ENCODE measurements at regions not wholly inside any gene's neighbourhood (a gene's known extent, or its start where the extent isn't known, plus 50 kb on each side); places are given as distances from the start of the nearest gene placed in this dataset.

DNA sequence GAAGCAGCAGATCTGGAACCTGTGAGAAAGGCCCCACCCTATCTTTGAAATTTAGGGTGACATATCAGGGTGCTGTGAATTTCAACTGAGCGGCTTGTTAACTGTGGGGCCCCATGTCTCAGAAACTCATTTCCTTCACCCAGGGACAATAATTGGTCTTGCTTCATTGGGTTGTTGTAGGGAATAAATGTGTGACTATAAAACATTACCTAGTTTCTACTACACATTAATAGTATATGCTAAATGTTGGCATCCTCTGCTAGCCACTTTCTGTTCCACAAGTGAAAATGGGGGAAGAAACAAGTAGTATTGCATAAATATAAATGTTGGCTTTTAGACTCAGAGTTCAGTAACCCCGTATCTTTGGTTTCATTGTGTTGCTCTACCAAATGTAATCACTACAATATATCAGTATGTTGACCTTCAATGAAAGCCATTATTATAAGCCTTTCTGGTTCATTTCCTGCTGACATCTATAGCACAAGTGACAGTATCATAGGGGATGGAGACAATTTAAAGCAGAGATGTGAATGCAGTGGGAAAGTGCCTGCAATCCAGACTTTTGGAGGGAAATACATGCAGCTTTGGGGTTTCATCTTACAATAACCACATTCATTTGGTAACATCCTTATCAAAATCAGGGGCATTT lies 905.5 kb upstream of the RAG2 start:
- no peaks in the 10 kb centered on the region for H3K36me3 ChIP-seq (ENCODE audit: control insufficient read depth, insufficient read depth, low read length)
- H3K9me3 Mint-ChIP-seq = no peaks in the 10 kb centered on the region
- no peak overlapping the region for H3K27ac ChIP-seq (ENCODE audit: low read depth, low read length)
- TF ChIP-seq, protein P1, sequence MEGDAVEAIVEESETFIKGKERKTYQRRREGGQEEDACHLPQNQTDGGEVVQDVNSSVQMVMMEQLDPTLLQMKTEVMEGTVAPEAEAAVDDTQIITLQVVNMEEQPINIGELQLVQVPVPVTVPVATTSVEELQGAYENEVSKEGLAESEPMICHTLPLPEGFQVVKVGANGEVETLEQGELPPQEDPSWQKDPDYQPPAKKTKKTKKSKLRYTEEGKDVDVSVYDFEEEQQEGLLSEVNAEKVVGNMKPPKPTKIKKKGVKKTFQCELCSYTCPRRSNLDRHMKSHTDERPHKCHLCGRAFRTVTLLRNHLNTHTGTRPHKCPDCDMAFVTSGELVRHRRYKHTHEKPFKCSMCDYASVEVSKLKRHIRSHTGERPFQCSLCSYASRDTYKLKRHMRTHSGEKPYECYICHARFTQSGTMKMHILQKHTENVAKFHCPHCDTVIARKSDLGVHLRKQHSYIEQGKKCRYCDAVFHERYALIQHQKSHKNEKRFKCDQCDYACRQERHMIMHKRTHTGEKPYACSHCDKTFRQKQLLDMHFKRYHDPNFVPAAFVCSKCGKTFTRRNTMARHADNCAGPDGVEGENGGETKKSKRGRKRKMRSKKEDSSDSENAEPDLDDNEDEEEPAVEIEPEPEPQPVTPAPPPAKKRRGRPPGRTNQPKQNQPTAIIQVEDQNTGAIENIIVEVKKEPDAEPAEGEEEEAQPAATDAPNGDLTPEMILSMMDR (conservative IDR thresholded peaks at IDR 0.05) = no peak
- peak overlapping the region; percentile 41 for H3K27ac Mint-ChIP-seq
- no peaks in the 10 kb centered on the region for H3K36me3 Mint-ChIP-seq (ENCODE audit: low read depth)
- 83 to 94% methylated on average over 1 to 2 of the region's 2 CpGs for WGBS, 2 experiments (ENCODE audit: insufficient coverage in 1 of 2, insufficient read length in 1 of 2)
- no peak overlapping the region for H3K4me3 ChIP-seq (ENCODE audit: low read length)
- H3K4me3 Mint-ChIP-seq = no peak overlapping the region
- peaks cover 53% of the 10 kb centered on the region for H3K4me1 Mint-ChIP-seq
- H3K27me3 ChIP-seq (ENCODE audit: control insufficient read depth, insufficient read depth, low read length, poor library complexity, severe bottlenecking) = no peaks in the 10 kb centered on the region
- peaks cover 8% of the 10 kb centered on the region for H3K27me3 Mint-ChIP-seq (ENCODE audit: insufficient read depth)
- no peak overlapping the region for H3K9ac ChIP-seq (ENCODE audit: extremely low read depth, low read length, poor library complexity, severe bottlenecking)
- DNase-seq = no peak
- H3K4me1 ChIP-seq (ENCODE audit: control insufficient read depth, insufficient read depth, low read length) = peaks cover 19% of the 10 kb centered on the region
- H3K9me3 ChIP-seq (ENCODE audit: control insufficient read depth, low read length) = no peaks in the 10 kb centered on the region

DNA sequence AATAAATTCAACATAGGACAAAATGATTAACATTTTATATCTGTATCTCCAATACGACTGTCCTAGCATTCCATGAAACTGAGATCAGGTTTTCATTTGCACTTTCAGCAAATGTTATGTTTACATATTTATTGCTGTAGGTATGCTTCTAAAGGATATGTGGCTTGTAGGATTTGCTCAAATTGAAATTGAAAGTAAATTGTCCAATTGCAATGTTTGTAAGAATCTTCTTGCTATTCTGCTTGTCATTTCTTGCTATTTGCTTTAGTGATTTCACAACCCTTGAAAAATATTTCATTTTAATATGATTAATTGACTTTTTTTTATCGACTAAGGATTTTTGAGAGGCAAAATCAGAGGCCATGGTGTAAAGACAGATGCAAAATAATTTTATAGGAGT lies 904.2 kb upstream of the RAG2 start:
- no peak overlapping the region for H3K27ac ChIP-seq (ENCODE audit: low read depth, low read length)
- WGBS, 2 experiments (ENCODE audit: insufficient coverage in 1 of 2, insufficient read length in 1 of 2) = 87 to 100% methylated on average over 1 to 2 of the region's 2 CpGs
- H3K9me3 ChIP-seq (ENCODE audit: control insufficient read depth, low read length) = no peaks in the 10 kb centered on the region
- Mint-ChIP-seq H3K4me3 (no peak overlapping the region), H3K27me3 (ENCODE audit: insufficient read depth) (no peaks in the 10 kb centered on the region), H3K36me3 (ENCODE audit: low read depth) (no peaks in the 10 kb centered on the region), H3K27ac (no peak overlapping the region), H3K4me1 (peaks cover 50% of the 10 kb centered on the region), H3K9me3 (no peaks in the 10 kb centered on the region)
- TF ChIP-seq, protein P1 (conservative IDR thresholded peaks at IDR 0.05) = no peak
- no peak for DNase-seq
- no peak overlapping the region for H3K9ac ChIP-seq (ENCODE audit: extremely low read depth, low read length, poor library complexity, severe bottlenecking)
- H3K4me3 ChIP-seq (ENCODE audit: low read length) = no peak overlapping the region
- no peaks in the 10 kb centered on the region for H3K36me3 ChIP-seq (ENCODE audit: control insufficient read depth, insufficient read depth, low read length)
- peaks cover 19% of the 10 kb centered on the region for H3K4me1 ChIP-seq (ENCODE audit: control insufficient read depth, insufficient read depth, low read length)
- H3K27me3 ChIP-seq (ENCODE audit: control insufficient read depth, insufficient read depth, low read length, poor library complexity, severe bottlenecking) = no peaks in the 10 kb centered on the region

DNA sequence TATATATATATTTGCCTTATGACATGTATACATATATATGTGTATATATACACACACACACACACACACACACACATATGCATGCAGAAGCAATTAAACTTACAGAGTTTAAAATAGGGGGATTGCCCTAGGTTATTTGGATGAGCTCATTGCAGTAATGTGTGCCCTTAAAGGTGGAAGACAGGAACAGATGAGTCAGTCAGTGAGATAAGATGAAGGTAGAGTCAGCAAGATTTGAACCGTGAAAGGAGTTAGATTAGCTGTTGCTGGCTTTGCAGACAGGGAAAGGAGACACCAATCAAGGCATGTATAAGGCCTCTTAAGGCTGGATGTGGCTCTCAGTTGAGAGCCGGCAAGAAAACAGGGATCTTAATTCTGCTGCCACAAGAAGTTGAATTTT lies 902.4 kb upstream of the RAG2 start:
- no peaks in the 10 kb centered on the region for H3K36me3 Mint-ChIP-seq (ENCODE audit: low read depth)

More for the DNA sequence above, 902.4 kb upstream of the RAG2 start:
- Histone ChIP-seq H3K27ac (ENCODE audit: low read depth, low read length) (no peak overlapping the region), H3K9ac (ENCODE audit: extremely low read depth, low read length, poor library complexity, severe bottlenecking) (no peak overlapping the region), H3K4me3 (ENCODE audit: low read length) (peak overlapping the region; percentile 53), H3K36me3 (ENCODE audit: control insufficient read depth, insufficient read depth, low read length) (no peaks in the 10 kb centered on the region), H3K4me1 (ENCODE audit: control insufficient read depth, insufficient read depth, low read length) (peaks cover 17% of the 10 kb centered on the region), H3K27me3 (ENCODE audit: control insufficient read depth, insufficient read depth, low read length, poor library complexity, severe bottlenecking) (no peaks in the 10 kb centered on the region), H3K9me3 (ENCODE audit: control insufficient read depth, low read length) (peaks cover 8% of the 10 kb centered on the region)
- DNase-seq = no peak
- TF ChIP-seq, protein P1 (conservative IDR thresholded peaks at IDR 0.05) = no peak
- H3K27ac Mint-ChIP-seq = peak overlapping the region; percentile 79
- H3K27me3 Mint-ChIP-seq (ENCODE audit: insufficient read depth) = no peaks in the 10 kb centered on the region
- H3K4me3 Mint-ChIP-seq = no peak overlapping the region
- no peaks in the 10 kb centered on the region for H3K9me3 Mint-ChIP-seq
- peaks cover 33% of the 10 kb centered on the region for H3K4me1 Mint-ChIP-seq
- 58 to 83% methylated on average over 1 to 2 of the region's 2 CpGs for WGBS, 2 experiments (ENCODE audit: insufficient coverage in 1 of 2, insufficient read length in 1 of 2)
